ENCODE measurements at regions not wholly inside any gene's neighbourhood (a gene's known extent, or its start where the extent isn't known, plus 50 kb on each side); places are given as distances from the start of the nearest gene placed in this dataset.

- H3K36me3 Mint-ChIP-seq, result no peaks in the 10 kb centered on the region
- TF ChIP-seq CTCF (IDR thresholded peaks at IDR 0.05; ENCODE audit: unreplicated experiment), result no peak
- H3K27ac Mint-ChIP-seq, result no peak overlapping the region
These were observed 58.3 kb upstream of the UPP2 start for GRCh38 chr2:158043181-158043948.

GRCh38 chr2:158042666-158043065 lies 59.0 kb upstream of the UPP2 start:
- H3K4me3 Mint-ChIP-seq, result no peak overlapping the region
- H3K36me3 Mint-ChIP-seq, result no peaks in the 10 kb centered on the region
- no peak for TF ChIP-seq CTCF (IDR thresholded peaks at IDR 0.05; ENCODE audit: unreplicated experiment)
- H3K4me1 Mint-ChIP-seq, result peaks cover 22% of the 10 kb centered on the region
- H3K27ac Mint-ChIP-seq, result no peak overlapping the region
- H3K27me3 Mint-ChIP-seq (ENCODE audit: low read depth), result no peaks in the 10 kb centered on the region
- no peak for DNase-seq (ENCODE audit: low spot score in 2 of 2, unreplicated experiment in 2 of 2)
- no peaks in the 10 kb centered on the region for H3K9me3 Mint-ChIP-seq

More at GRCh38 chr2:158043181-158043948, 58.3 kb upstream of the UPP2 start:
- Mint-ChIP-seq H3K4me1 (peaks cover 22% of the 10 kb centered on the region), H3K27me3 (ENCODE audit: low read depth) (no peaks in the 10 kb centered on the region), H3K4me3 (no peak overlapping the region), H3K9me3 (no peaks in the 10 kb centered on the region)
- no peak for DNase-seq (ENCODE audit: low spot score in 2 of 2, unreplicated experiment in 2 of 2)

GRCh38 chr2:158042245-158042644 lies 59.4 kb upstream of the UPP2 start:
- DNase-seq (ENCODE audit: low spot score in 2 of 2, unreplicated experiment in 2 of 2), result no peak
- TF ChIP-seq CTCF (IDR thresholded peaks at IDR 0.05; ENCODE audit: unreplicated experiment), result no peak
- H3K27ac Mint-ChIP-seq, result no peak overlapping the region
- no peaks in the 10 kb centered on the region for H3K36me3 Mint-ChIP-seq
- no peaks in the 10 kb centered on the region for H3K9me3 Mint-ChIP-seq
- H3K4me3 Mint-ChIP-seq, result no peak overlapping the region
- H3K4me1 Mint-ChIP-seq, result peaks cover 22% of the 10 kb centered on the region
- H3K27me3 Mint-ChIP-seq (ENCODE audit: low read depth), result no peaks in the 10 kb centered on the region

- H3K27me3 Mint-ChIP-seq (ENCODE audit: low read depth), result no peaks in the 10 kb centered on the region
- no peak for DNase-seq (ENCODE audit: low spot score in 2 of 2, unreplicated experiment in 2 of 2)
- H3K4me3 Mint-ChIP-seq, result no peak overlapping the region
- H3K36me3 Mint-ChIP-seq, result no peaks in the 10 kb centered on the region
- H3K9me3 Mint-ChIP-seq, result no peaks in the 10 kb centered on the region
- H3K27ac Mint-ChIP-seq, result no peak overlapping the region
- TF ChIP-seq CTCF (IDR thresholded peaks at IDR 0.05; ENCODE audit: unreplicated experiment), result no peak
- H3K4me1 Mint-ChIP-seq, result peaks cover 19% of the 10 kb centered on the region
These were observed 60.3 kb upstream of the UPP2 start for GRCh38 chr2:158041400-158041799.

GRCh38 chr2:158038901-158039300 lies 62.8 kb upstream of the UPP2 start:
- DNase-seq (ENCODE audit: low spot score in 2 of 2, unreplicated experiment in 2 of 2), result no peak
- no peak for TF ChIP-seq CTCF (IDR thresholded peaks at IDR 0.05; ENCODE audit: unreplicated experiment)
- Mint-ChIP-seq H3K4me3 (no peak overlapping the region), H3K27ac (no peak overlapping the region), H3K4me1 (peaks cover 16% of the 10 kb centered on the region), H3K27me3 (ENCODE audit: low read depth) (peaks cover 7% of the 10 kb centered on the region), H3K9me3 (no peaks in the 10 kb centered on the region), H3K36me3 (no peaks in the 10 kb centered on the region)
